HG03139 (cell line): ENCODE measurements at regions not wholly inside any gene's neighbourhood (a gene's known extent, or its start where the extent isn't known, plus 50 kb on each side); places are given as distances from the start of the nearest gene placed in this dataset.
"Not testable (repeated sequence)": the region's sequence is repeated elsewhere in the genome, so short reads cannot be mapped to it uniquely, and the experiment has no call there.

Experiments
- ATAC-seq: cut with Tn5 transposase; IDR thresholded peaks from one replicate; pipeline ENCODE4 v1.9.1; 2021; ENCODE audit not compliant: unreplicated experiment

- no peak for ATAC-seq
Observed at GRCh38 chr6:126955621-126956020, 162.8 kb upstream of the RSPO3 start.

DNA sequence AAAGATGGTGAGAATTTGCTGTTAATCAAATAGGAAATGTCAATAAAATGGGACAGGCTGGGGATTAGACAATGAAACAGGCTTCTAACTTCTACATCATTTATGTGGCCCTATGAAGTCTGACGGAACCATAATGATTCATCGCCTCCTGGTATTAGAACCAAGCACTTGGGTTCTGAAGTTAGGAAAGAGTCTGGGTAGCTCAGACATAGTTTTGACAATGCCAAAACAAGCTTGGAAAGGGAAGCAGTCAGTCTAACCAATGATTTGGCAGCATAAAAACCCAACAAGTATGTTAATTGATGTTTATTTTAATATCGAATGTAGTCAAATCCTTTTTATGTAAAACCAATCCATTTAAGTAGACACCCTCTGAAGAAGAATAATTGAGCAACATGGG lies 160.8 kb upstream of the RSPO3 start:
- no peak for ATAC-seq

GRCh38 chr6:126959765-126960164 lies 158.7 kb upstream of the RSPO3 start:
- no peak for ATAC-seq

DNA sequence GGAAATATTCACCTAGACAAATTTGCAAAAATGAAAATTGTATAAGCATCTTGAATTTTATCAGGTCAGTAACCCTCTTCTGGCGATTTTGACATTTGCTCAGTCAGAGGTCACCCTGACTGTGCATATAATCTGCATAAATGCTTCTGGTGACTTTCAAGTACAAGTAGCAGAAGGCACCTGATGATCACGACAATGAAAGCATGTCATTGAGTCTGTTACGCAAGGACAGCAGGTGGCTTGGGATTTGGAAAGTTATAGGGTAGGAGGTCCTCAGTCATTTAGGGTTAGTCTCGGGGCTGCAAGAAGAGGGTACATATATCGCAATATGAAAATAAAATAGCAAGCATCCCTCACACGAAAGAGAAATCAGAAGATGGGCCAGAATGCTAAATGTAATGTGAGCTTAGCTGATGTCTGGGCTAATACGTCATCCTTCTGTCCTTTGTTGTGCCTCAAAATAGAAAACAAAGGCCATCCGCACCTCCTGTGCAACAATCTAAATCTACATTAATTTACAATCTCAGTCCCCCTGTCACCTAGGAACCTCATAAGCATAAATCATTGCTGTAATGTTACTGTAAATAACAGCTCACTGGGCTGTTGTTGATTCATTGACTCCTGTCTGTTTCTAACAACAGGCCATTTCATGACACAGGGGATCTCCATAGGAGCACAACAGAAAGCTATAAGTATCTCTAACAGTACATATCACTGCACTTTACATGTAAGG lies 155.2 kb upstream of the RSPO3 start:
- ATAC-seq, result no peak

- no peak for ATAC-seq
Observed at GRCh38 chr6:126967296-126968005, 151.0 kb upstream of the RSPO3 start.

DNA sequence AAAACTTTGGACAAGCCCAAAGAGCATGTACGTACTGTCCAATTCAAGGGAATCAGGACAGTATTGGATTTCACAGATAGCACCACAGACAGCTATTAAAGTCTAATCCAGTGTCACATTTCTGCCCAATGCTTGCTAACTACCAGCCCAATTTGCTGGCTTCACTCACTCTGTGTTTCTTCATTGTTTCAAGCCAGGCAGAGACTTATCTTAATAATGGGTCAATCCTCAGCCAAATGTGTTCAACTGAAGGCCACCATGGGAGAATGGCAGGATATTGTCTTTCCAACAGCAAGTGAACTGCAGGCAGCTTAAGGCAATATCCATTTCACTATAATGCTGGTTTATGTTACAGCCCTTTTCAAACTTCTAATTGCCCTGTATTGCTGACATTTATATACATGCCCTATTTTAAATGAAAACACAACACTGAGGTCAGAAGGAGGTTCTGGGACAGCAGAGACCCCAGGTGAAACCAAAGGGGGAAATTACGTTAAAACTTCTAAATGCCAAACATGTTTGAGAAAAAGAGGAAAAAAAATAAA lies 142.1 kb upstream of the RSPO3 start:
- ATAC-seq, result no peak

DNA sequence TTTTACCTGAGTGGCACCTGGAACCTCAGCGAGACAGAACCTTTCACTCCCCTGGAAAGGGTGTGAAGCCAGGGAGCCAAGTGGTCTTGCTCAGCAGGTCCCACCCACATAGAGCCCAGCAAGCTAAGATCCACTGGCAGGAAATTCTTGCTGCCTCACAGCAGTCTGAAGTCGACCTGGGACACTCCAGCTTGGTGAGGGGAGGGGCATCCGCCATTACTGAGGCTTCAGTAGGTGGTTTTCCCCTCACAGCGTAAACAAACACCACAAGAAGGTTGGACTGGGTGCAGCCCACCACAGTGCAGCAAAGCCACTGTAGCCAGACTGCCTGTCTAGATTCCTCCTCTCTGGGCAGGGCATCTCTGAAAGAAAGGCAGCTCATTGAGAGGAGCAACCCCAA lies 134.7 kb upstream of the RSPO3 start:
- no peak for ATAC-seq

DNA sequence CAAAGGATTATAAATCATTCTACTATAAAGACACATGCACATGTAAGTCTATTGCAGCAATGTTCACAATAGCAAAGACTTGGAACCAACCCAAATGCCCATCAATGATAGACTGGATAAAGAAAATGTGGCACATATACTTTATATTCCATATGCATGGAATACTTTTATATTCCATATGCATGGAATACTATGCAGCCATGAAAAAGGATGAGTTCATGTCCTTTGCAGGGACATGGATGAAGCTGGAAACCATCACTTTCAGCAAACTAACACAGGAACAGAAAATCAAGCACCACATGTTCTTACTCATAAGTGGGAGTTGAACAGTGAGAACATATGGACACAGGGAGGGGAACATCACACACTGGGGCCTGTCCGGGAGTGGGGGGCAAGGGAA lies 130.3 kb upstream of the RSPO3 start:
- ATAC-seq, result not testable (repeated sequence)

DNA sequence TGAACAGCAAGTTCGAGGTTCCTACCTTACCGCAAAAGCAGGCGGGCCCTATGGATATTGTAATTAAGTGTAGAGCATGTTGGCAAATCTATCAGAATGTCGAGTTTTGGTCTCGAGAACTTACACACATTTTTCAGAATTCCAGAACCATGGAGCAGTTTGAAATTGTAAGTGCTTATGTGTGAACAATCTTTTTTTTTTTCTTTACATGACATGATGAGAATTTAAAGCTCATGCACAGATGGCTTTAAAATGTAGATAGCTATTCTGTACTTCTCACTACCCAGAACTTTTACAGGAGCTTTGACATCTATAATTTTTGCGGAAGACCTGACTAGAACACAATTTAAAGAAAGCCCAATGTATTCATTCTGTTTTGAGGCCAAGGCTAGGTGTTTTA lies 117.8 kb upstream of the RSPO3 start:
- ATAC-seq, result no peak

- ATAC-seq, result no peak
Observed at GRCh38 chr6:127013865-127014264, 104.6 kb upstream of the RSPO3 start.

- no peak for ATAC-seq
Observed at GRCh38 chr6:127015858-127016257, 102.6 kb upstream of the RSPO3 start.

GRCh38 chr6:127019828-127020227 lies 98.6 kb upstream of the RSPO3 start:
- ATAC-seq, result no peak

GRCh38 chr6:127022302-127022701 lies 96.2 kb upstream of the RSPO3 start:
- ATAC-seq, result no peak

DNA sequence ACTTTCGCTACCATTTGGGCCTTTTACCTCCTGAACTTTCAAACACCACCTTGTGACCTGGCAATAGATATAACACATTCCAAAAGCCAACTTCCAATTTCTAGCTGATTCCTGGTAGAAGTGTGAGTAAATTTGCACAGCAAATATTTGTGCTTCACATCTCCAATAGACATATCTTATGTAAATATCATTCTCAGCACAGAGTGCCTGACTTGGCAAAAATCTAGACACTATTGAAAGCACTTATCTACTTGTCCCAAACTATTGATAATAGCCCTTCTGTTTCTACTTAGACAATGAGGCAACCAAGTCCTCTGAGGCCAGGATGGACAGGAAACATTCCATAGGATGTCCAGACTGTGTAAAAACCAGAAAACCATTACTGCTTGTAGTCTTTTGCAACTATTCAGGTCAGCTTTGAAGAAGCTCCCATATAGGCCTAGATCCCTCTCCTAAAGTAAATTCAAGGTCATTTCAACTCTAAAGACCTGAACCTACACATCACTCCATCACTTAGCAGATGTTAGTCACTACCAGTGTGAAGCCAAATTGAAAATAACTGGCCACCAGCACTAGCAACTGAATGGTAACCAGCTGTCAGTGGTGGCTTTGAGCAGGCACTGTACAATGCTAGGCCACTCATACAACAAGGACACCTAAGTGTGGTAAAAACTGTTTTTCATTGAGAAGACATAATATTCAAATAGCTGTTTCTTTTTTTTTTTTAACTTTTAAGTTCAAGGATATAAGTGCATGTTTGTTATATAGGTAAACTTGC lies 95.3 kb upstream of the RSPO3 start:
- ATAC-seq, result no peak

DNA sequence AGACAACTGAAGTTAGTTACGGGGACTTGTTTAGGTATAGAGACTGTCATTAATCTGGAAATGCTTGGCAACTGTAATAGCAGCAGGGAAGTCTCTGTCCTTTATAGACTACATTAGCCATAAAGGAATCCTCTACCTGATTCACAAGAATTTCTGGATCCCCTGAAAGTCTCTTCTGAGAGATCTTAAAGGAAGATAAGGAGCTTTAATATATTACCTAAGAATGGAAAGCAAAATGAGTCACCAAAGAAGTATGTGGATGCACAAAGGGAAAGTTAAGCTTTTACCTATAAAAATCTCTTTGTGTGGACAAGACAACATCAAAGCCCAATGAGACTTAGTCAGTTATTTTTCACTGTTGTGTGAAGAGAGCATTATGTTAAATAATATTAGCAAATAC lies 92.2 kb upstream of the RSPO3 start:
- ATAC-seq, result no peak

DNA sequence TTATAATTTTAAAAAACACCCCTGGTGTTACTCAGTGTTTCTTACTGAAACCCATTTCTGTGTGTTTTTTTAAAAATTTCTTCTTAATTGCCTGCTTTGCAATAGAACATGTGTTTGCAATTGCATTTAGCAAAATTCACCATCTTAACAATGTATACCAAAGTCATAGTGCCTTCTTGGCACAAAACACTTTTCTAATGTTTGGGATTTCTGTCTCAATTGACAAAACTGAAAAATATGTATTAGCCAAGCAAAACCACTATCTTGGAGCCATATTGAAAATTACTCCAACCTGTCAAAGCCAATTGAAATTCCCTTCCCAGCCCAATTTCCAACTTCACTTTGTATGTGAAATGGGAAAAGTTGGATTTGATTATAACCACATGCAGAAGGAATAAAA lies 88.4 kb upstream of the RSPO3 start:
- ATAC-seq, result no peak

GRCh38 chr6:127030836-127031235 lies 87.6 kb upstream of the RSPO3 start:
- ATAC-seq, result no peak

GRCh38 chr6:127031511-127031910 lies 87.0 kb upstream of the RSPO3 start:
- ATAC-seq, result no peak

- no peak for ATAC-seq
Observed at GRCh38 chr6:127032971-127033370, 85.5 kb upstream of the RSPO3 start.

GRCh38 chr6:127051571-127052260 lies 66.8 kb upstream of the RSPO3 start:
- no peak for ATAC-seq
